Stomach (tissue), 8 donors: ENCODE measurements at regions not wholly inside any gene's neighbourhood (a gene's known extent, or its start where the extent isn't known, plus 50 kb on each side); places are given as distances from the start of the nearest gene placed in this dataset.

Experiments
- DNase-seq, 2 donors: peaks; one replicate each; pipeline versions ENCODE4 v3.0.0 to v3.0.0-alpha.2; 2013 to 2019
- H3K27ac ChIP-seq, 5 donors: fragments of 200-600 bp in 4 of 5; sonication (generic) in 4 of 5; one replicate each; pipeline ENCODE4 v1.5.1; 2013 to 2019; ENCODE audit warnings: mild to moderate bottlenecking in 1 of 5, moderate library complexity in 1 of 5
- H3K27me3 ChIP-seq, 3 donors: fragments of 200-600 bp; sonication (generic); one replicate each; pipeline ENCODE4 v1.5.1; 2017 to 2019; ENCODE audit warnings: mixed run types in 1 of 3
- H3K36me3 ChIP-seq, 4 donors: fragments of 200-600 bp; sonication (generic); 1 replicate in 3 of 4; 2 replicates in 1 of 4; pipeline ENCODE4 v1.5.1; 2016 to 2019
- H3K4me1 ChIP-seq, 4 donors: fragments of 200-600 bp; sonication (generic); one replicate each; pipeline ENCODE4 v1.5.1; 2016 to 2019
- H3K4me3 ChIP-seq, 4 donors: fragments of 200-600 bp; sonication (generic) in 3 of 4; one replicate each; pipeline ENCODE4 v1.5.1; 2016 to 2019; ENCODE audit warnings: mild to moderate bottlenecking in 1 of 4
- H3K9me3 ChIP-seq, 4 donors: fragments of 200-600 bp; sonication (generic); one replicate each; pipeline ENCODE4 v1.5.1; 2016 to 2019
- CTCF ChIP-seq, 7 experiments: fragments of 450-650 bp in 4 of 7; fragments of 200-600 bp in 3 of 7; sonication (generic) in 3 of 7; IDR thresholded peaks; one replicate each; pipeline ENCODE4 v1.5.1; 2016 to 2019; ENCODE audit warnings: antibody characterized with exemption in 7 of 7, control low read depth in 2 of 7, mild to moderate bottlenecking in 1 of 7
- EP300 ChIP-seq: sonication (generic); formaldehyde crosslinking; IDR thresholded peaks from one replicate; pipeline ENCODE4 v1.6.1; 2017; ENCODE audit warnings: antibody characterized with exemption
- POLR2A ChIP-seq, 4 donors: fragments of 450-650 bp; IDR thresholded peaks; one replicate each; pipeline ENCODE4 v1.6.1; 2016; ENCODE audit warnings: antibody characterized with exemption in 4 of 4, control low read depth in 2 of 4, mild to moderate bottlenecking in 1 of 4, moderate library complexity in 1 of 4
- POLR2AphosphoS5 ChIP-seq, 3 donors: sonication (generic); formaldehyde crosslinking; IDR thresholded peaks; one replicate each; pipeline ENCODE4 v1.6.1; 2016; ENCODE audit warnings: antibody characterized with exemption in 3 of 3
- whole genome bisulfite sequencing, 5 donors: extraction: QIAGEN DNeasy Blood & Tissue Kit in 3 of 5; methylation state at CpG; one replicate each; pipeline versions ENCODE4 v1.1.5 to v1.1.7; 2013 to 2018; 5-methylcytosine and 5-hydroxymethylcytosine counted together
- intact Hi-C: fragments of 100-400 bp; cut with DNase I; formaldehyde crosslinking; loops from one replicate; pipeline ENCODE4 v1.15.1; 2023; ENCODE audit warnings: low total_unique reads
- donor health status: healthy with polysubstance abuse.
- donor health status: Bipolar disorder and iron deficiency.
- donor health status: healthy.

GRCh38 chr9:22237497-22238363 lies 208.9 kb upstream of the DMRTA1 start:
- intact Hi-C loops, result loop anchor here (5.0 kb wide), 1 partner anchor 425 kb away; no protein-coding TSS in a partner anchor
- no peak overlapping the region for H3K4me3 ChIP-seq
- H3K4me1 ChIP-seq, result peaks cover 0 to 11% (median 0%) of the 10 kb centered on the region in 4 donors
- 84 to 94% (median 90%) methylated on average over 3 of the region's 3 CpGs for WGBS, 5 donors
- TF ChIP-seq POLR2A (IDR thresholded peaks at IDR 0.05) (no peak), EP300 (no peak), CTCF (IDR thresholded peaks at IDR 0.05) (no peak), POLR2AphosphoS5 (IDR thresholded peaks at IDR 0.05) (no peak)
- no peak overlapping the region for H3K27ac ChIP-seq
- no peaks in the 10 kb centered on the region for H3K27me3 ChIP-seq
- H3K36me3 ChIP-seq, result no peaks in the 10 kb centered on the region
- DNase-seq, result peak in 1 of 2 donors; percentile 50
- H3K9me3 ChIP-seq, result no peaks in the 10 kb centered on the region

GRCh38 chr9:22238809-22239684 lies 207.6 kb upstream of the DMRTA1 start:
- Histone ChIP-seq H3K36me3 (no peaks in the 10 kb centered on the region), H3K27ac (no peak overlapping the region), H3K9me3 (no peaks in the 10 kb centered on the region), H3K4me3 (no peak overlapping the region), H3K27me3 (no peaks in the 10 kb centered on the region), H3K4me1 (peaks cover 0 to 11% (median 0%) of the 10 kb centered on the region in 4 donors)
- DNase-seq, result peak in 1 of 2 donors; percentile 52
- WGBS, 5 donors, result 14 to 20% (median 18%) methylated on average over 9 of the region's 9 CpGs
- intact Hi-C loops, result loop anchor here (5.0 kb wide), 1 partner anchor 427 kb away; no protein-coding TSS in a partner anchor
- TF ChIP-seq POLR2A (IDR thresholded peaks at IDR 0.05) (no peak), POLR2AphosphoS5 (IDR thresholded peaks at IDR 0.05) (no peak), EP300 (no peak), CTCF (IDR thresholded peaks at IDR 0.05) (peak in 4 of 7 experiments; percentile 21 to 34 (median 29))

- no peak for DNase-seq
- TF ChIP-seq EP300, result no peak
- no peak for TF ChIP-seq POLR2A (IDR thresholded peaks at IDR 0.05)
- TF ChIP-seq CTCF (IDR thresholded peaks at IDR 0.05), result no peak
- TF ChIP-seq POLR2AphosphoS5 (IDR thresholded peaks at IDR 0.05), result no peak
- no peaks in the 10 kb centered on the region for H3K27me3 ChIP-seq
- no peaks in the 10 kb centered on the region for H3K9me3 ChIP-seq
- no peak overlapping the region for H3K4me3 ChIP-seq
- no peaks in the 10 kb centered on the region for H3K36me3 ChIP-seq
- no peak overlapping the region for H3K27ac ChIP-seq
- intact Hi-C loops, result no loop called here
- WGBS, 5 donors, result 27 to 53% (median 32%) methylated on average over 1 of the region's 1 CpG
- peaks cover 0 to 11% (median 0%) of the 10 kb centered on the region in 4 donors for H3K4me1 ChIP-seq
Measured at GRCh38 chr9:22240619-22241018, 206.0 kb upstream of the DMRTA1 start.

- Histone ChIP-seq H3K36me3 (no peaks in the 10 kb centered on the region), H3K9me3 (no peaks in the 10 kb centered on the region), H3K27ac (no peak overlapping the region), H3K27me3 (no peaks in the 10 kb centered on the region), H3K4me1 (peaks cover 0 to 11% (median 0%) of the 10 kb centered on the region in 4 donors), H3K4me3 (no peak overlapping the region)
- no peak for DNase-seq
- intact Hi-C loops, result no loop called here
- WGBS, 5 donors, result 44 to 69% (median 66%) methylated on average over 3 of the region's 3 CpGs
- no peak for TF ChIP-seq CTCF (IDR thresholded peaks at IDR 0.05)
- no peak for TF ChIP-seq POLR2A (IDR thresholded peaks at IDR 0.05)
- TF ChIP-seq POLR2AphosphoS5 (IDR thresholded peaks at IDR 0.05), result no peak
- no peak for TF ChIP-seq EP300
Measured at GRCh38 chr9:22241024-22241423, 205.6 kb upstream of the DMRTA1 start.
